Hematopoietic multipotent progenitor cell treated with erythropoietin and hydrocortisone succinate and interleukin-3 and kit ligand, for 6 days (in vitro differentiated cells): ENCODE measurements at regions not wholly inside any gene's neighbourhood (a gene's known extent, or its start where the extent isn't known, plus 50 kb on each side); places are given as distances from the start of the nearest gene placed in this dataset.
A peak's percentile ranks its signal among the peaks of the same experiment; 100 is the strongest.

Experiments
- DNase-seq: peaks from one replicate; pipeline ENCODE4 v3.0.0-alpha.2; 2015

DNA sequence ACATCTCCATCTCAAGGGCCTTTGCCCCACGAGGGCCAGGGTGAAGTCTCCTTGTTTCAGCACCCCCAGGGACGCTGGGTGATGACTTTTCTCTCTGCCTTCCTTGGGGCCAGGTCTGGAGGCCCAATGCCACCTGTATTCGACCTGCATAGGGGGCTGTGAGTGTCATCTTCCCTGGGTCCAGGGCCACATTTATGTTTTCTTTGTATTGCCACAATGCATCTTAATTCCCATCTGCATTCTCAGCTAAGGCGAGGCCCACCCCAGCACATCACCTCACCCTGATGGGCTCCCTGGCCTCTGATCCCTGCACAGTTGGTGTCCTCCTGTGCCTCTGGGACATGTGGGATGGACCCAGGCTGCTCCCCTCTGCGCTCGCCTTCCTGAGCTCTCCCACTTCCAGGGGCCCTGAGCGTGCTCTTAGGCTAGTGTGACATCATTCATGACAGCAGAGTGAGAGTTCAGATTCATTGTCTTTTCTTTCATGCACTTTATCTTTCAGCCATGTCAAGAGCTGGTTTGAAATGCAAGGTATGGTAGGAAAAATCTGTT lies 122.0 kb upstream of the COPS8 start:
- no peak for DNase-seq

DNA sequence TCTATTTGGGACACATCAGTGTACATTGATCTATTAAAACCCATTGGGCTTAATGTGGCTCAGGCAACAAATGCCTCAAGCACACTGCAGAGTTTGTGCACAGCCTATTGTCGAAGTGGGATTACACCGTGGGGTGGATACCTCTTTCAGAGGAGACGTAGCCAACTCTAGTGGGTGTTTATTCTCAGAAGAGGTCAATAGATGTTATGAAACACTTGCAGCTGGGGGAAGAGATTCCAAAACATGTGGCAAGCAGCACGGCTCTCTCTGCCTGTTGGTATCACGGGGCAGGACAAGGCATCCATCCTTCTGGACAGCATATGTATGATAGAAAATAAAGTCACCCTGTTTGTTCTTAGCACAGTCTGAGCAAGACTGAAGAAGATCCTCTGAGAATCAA lies 121.4 kb upstream of the COPS8 start:
- DNase-seq: no peak

DNA sequence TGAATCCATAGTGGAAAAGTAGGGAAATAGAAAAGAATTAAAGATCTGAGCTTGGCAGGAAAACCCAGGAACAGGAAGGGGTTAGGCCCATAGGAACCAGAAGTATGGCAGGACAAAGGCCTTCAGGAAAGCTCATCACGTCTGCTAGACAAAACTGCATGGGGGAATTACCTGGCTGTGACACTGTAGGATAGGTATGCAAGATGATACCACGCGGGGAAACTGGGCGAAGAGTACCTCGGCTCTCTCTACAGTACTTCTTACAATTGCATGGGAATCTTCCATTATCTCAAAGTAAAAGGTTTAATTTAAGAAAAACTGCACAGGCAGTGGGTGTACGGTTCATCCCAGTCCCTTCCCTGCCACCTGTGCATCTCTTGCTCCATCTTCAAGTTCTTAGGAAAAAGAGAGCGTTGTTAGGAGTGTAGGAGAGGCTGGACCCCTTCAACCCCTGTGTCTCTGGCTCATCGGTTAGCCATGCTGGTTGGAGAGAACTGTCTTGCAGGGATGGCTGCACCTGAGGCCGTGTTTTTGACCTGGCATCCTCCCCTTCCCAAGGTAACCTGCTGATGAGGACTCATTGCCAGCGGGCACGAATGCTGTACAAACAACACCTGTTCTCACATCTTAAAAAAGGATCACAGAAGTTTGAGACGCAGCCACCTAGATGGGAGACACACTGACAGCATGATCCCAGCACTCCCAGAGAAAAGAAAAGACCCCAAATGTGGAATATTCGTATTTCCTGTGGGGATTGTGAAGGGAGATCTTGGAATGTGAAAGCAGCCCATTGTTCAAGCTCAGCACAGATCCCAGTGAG lies 120.5 kb upstream of the COPS8 start:
- no peak for DNase-seq

DNA sequence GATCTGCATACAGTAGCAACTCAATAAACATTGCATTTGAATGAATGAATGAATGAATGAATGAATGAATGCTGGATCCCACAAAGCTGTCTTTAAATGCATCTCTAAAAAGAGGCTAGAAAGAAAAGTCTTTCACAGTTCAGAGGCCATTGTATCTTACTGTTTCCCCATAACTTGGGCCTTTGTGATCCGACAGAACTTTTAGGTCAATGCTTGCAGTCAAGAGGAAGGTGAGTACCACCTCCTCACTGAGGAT lies 119.9 kb upstream of the COPS8 start:
- no peak for DNase-seq

DNA sequence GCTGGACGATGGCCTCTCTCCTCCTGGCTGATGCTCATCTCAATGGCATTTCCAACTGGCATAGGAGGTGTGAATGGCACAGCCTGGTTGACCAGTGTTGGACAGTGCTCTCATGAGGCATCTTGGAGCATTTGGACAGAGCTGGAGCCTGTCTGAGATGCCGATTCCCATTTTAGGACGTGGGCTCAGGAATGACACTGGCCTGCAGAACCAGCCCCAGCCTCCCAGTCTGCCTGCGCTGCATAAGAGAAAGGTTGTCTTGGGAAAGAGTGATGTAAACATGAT lies 118.2 kb upstream of the COPS8 start:
- DNase-seq: no peak

DNA sequence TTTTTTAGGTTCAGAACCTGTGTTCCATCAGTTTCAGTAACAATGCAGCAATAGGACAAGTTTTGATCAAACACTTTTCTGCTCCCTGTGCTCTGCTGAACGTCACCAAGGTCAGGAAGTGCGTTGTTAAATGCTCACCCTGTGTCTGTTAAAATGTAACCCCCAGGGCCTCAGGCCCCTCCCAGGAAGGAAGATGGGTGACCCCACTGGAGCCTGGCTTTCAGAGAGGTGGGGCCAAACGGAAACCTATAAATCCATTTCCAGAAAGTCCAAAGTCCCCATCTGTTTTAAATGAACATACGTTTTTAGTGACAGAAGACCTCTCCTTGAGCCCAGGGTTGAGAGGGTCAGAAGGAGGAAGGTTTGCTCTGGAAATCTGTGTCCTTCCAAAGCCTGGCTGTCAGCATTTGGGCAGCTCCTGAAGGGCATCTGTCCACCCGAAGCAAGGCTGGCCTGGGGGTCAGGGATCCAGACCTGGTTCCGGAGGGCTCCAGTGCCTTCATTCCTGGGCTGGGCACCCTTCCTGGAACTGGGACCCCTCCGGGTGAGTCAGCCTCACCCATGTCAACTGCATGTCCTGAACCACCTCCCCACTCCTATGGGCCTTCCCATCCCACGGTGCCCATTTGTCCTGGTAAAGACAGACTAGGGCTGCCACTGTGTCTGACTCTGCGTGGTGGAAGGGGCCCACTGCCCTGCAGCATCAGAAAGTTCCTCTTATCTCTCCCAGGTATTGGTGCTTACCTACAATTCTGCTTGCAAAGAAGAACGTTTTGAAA lies 117.4 kb upstream of the COPS8 start:
- DNase-seq: no peak

- DNase-seq: no peak
Measured at GRCh38 chr2:236968880-236969534, 116.7 kb upstream of the COPS8 start.

DNA sequence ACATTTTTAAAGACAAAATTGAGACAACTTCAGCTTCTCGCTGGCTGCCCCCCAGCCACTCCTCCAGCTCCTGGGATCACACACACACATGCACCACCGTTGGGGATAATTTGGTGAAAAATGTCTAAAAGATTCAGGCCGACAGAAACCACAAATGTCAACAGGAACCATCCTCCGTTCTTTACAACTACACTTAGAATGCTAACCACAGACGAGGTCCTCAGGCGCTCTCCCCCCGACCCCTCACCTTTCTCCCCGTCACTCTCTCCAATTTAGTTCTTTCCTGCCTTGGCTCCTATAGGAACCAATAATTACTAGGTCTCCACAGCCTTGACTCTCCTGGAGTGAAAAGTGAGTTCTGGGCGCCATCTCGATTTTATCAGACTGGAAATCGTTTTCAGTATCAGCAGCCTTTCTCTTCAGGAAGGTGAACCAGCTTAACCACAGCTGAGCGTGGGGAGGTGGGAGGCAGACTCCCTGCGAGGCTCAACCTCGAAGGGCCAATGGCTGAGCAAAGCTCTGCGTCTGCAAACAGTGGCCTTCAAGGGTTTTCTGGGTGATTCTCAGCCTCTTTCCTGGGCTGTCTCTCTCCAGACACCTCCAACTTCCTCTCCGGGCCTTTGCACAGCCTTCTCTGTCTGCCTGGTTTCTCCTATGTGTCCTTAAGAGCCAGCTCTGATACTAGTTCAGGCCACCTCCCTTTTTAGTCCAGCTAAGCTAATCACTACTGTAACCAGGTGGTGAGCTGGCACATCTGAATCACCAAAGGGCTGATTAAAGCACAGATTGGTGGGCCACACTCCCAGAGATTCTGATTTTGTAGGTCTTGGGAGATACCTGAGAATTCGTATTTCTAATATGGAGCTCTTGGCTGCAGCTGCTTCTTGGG lies 115.7 kb upstream of the COPS8 start:
- no peak for DNase-seq

DNA sequence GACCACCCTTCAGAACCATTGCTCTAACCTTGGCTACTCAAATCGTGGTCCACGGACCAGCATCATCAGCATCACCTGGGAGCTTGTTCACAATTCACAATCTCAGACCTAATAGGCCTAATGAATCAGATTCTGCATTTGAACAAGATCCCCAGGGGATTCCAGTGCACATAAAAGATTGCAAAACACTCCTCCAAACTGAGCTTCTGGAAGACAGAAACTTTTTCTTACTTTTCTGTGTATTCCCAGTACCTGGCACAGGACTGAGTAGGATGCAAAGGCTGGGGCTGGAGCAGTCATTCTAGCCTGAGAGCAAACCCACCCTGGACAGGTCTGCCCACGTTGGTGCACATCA lies 115.1 kb upstream of the COPS8 start:
- DNase-seq: no peak

GRCh38 chr2:236971131-236971821 lies 114.4 kb upstream of the COPS8 start:
- DNase-seq: peak; percentile 3

DNA sequence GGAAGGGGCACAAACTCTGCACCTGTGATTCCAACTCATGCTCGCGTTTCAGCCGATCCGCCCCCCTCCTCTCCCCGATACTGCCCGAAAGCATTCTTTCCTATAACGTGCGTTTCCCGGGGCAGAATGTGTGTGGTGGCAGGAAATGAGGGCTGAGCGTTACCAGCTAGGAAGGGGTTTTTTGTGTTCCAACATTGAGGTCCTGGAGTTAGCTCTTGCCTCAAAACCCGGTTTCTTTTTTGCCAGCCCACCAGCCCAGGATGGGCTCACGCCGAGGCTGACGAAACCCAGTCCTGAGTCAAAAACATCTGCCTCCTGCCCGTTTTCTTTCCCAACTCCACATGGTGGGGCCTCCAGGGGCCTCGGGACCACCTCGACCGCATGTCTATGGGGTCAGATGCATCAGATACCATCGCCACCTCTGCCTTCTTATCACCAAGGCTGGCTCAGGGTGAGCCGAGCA lies 113.7 kb upstream of the COPS8 start:
- no peak for DNase-seq

GRCh38 chr2:236972491-236973342 lies 113.0 kb upstream of the COPS8 start:
- DNase-seq: no peak

DNA sequence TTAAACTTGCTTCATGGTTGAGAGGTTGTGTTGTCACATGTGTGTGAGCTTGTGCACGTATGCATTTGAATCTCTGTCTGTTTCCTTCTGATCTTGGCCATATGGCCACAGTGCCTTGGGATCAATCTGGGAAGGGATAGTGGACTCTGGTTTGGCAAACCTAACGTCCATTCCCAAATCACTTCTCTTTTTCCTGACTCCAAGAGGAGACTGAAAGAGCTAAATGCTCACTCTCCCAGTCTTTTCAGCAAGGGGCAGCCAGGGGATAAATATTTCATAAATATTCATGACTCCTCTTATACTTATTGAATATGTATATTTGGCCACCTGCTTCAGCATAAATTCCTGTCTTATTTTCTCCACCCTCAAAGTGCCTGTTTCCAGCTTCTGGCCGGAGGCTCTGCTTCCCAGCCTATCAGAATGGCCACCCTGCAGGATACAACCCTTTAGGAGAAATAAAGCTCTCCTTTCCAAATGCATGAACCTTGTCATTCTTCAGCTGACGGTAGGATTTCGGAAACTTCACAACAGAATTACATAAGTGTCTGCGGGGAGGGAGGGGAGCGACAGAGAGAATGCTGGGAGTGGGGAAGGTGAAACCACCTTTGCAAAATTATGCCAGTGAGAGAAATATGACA lies 112.2 kb upstream of the COPS8 start:
- DNase-seq: no peak

DNA sequence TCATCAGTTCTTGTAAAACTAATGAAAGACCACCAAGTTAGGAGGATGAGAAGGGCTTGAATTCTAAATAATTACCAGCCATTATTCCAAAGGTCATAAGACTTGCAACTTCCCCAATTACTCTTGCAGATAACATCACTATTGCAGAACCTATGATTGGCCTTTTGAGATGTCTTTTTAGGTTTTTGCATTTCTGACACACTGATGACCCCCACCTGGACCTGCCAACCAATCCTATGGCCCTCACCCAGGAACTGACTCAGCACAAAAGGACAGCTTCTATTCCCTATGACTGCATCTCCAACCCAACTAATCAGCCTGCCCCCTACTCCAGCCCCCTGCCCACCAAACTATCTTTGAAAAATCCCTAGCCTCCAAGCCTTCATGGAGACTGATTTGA lies 111.5 kb upstream of the COPS8 start:
- DNase-seq: no peak

DNA sequence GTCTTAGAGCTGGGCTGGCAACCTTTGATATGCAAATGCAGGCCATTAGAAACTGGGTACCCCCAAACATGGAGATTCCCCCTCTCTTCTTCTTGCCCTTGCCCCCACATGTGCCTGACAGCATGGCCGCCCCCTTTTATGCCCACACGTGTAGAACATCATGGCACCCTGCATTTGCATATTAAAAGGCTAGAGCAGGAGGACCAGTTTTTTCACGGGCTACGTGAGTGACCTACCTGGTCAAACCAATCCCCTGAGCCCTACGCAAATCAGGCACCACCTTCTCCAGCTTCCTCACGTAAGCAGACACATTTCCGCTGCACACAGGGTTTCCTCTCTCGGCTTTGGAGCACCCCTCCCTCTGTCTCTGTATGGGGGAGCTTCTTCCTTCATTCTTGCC lies 110.9 kb upstream of the COPS8 start:
- DNase-seq: no peak

DNA sequence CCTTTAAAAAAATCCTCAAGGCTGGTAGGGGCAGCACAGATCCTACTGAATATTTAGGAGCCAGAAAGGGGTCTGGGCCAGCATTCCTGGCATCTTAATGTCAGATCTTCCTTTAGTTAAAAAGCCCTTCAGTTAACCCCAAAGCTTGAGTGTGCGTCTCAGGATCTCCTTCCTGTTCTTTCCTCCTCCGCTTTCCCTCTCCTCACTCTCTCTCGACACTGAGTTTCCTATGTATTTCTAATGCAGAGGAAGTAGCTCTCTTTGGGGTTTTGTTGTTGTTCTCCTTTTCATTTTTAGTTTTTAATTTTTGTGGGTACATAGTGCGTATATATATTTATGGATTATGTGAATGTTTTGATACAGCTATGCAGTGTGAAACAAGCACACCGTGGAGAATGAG lies 109.9 kb upstream of the COPS8 start:
- no peak for DNase-seq

- no peak for DNase-seq
Measured at GRCh38 chr2:236976266-236977062, 109.2 kb upstream of the COPS8 start.

- no peak for DNase-seq
Measured at GRCh38 chr2:236977063-236977851, 108.4 kb upstream of the COPS8 start.

- DNase-seq: no peak
Measured at GRCh38 chr2:236977852-236978398, 107.8 kb upstream of the COPS8 start.
